Activated naive CD8-positive, alpha-beta T cell (primary cell): ENCODE measurements at regions not wholly inside any gene's neighbourhood (a gene's known extent, or its start where the extent isn't known, plus 50 kb on each side); places are given as distances from the start of the nearest gene placed in this dataset.

Experiments used
- H3K27ac Mint-ChIP-seq: one replicate; pipeline ENCODE4 v1.8.0; 2021; ENCODE audit warnings: mixed read lengths
- H3K27me3 Mint-ChIP-seq: one replicate; pipeline ENCODE4 v1.8.0; 2021; ENCODE audit warnings: mixed read lengths
- H3K36me3 Mint-ChIP-seq: one replicate; pipeline ENCODE4 v1.8.0; 2021; ENCODE audit warnings: mixed read lengths
- H3K4me1 Mint-ChIP-seq: one replicate; pipeline ENCODE4 v1.8.0; 2021; ENCODE audit warnings: low read depth, mixed read lengths
- H3K4me3 Mint-ChIP-seq: one replicate; pipeline ENCODE4 v1.8.0; 2021; ENCODE audit warnings: mild to moderate bottlenecking, mixed read lengths
- H3K9me3 Mint-ChIP-seq: one replicate; pipeline ENCODE4 v1.8.0; 2021; ENCODE audit warnings: low read depth, mixed read lengths

DNA sequence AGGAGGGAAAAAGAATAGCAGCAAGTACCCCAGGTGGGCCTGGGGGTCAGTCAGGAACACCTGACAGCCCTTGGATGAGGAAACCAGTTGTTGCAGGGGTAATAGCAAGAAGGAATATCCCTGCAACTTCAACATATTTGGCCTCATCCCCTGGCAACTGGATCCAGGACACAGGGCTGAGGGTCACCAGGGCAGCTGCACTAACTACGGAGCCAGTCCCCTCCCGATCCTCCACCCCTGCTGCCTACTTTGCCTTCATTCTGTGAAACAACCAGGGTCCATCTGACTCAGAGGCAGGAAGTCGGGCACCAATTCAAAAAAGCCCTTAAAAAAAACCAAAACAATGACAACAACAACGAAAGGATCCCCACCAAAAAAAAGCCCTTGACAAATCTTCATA is 52.9 kb downstream of the FRMPD3 start:
- peaks cover 2% of the 10 kb centered on the region for H3K4me1 Mint-ChIP-seq

DNA sequence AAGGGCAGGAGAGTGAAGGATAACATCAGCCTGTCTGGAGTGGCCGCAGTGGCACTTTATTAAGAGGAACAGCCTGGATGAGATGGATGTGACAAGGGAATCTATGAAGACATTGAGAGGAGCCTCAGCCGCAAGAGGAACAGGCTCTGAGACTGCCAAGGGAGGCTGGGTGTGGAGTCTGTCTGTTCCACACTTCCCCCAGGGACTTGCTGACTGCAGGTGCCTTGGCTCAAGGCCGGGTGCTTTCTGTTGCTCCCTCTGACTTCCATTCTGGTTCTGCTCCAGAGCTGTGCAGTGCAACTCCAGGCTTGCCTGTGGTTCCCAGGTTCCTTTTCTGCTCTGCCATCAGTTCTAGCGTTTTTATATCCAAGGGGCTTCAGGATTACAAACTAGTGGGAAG is 54.6 kb downstream of the FRMPD3 start:
- peaks cover 14% of the 10 kb centered on the region for H3K27me3 Mint-ChIP-seq
- no peaks in the 10 kb centered on the region for H3K36me3 Mint-ChIP-seq
- H3K4me1 Mint-ChIP-seq, result peaks cover 4% of the 10 kb centered on the region
- no peak overlapping the region for H3K4me3 Mint-ChIP-seq
- no peak overlapping the region for H3K27ac Mint-ChIP-seq
- no peaks in the 10 kb centered on the region for H3K9me3 Mint-ChIP-seq

More for the DNA sequence above, 52.9 kb downstream of the FRMPD3 start:
- Mint-ChIP-seq H3K27ac (no peak overlapping the region), H3K36me3 (no peaks in the 10 kb centered on the region), H3K4me3 (no peak overlapping the region), H3K27me3 (peaks cover 11% of the 10 kb centered on the region), H3K9me3 (no peaks in the 10 kb centered on the region)

DNA sequence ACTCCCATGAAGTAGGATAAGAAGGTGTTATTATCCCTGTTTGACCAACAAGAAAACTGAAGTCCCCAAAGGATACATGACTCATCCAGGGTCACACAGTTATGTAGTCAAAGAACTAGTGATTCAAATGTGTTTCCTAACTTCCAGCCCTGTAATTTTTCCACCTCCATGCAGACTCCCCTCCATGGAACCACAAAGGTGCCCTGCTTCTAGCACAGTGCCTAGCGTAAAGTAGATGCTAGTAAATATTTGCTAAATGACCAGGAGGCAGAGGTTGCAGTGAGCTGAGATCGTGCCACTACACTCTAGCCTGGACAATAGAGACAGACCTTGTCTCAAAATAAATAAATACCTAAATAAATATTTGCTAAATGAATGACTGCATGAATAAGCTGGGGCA is 55.8 kb downstream of the FRMPD3 start:
- Mint-ChIP-seq H3K9me3 (no peaks in the 10 kb centered on the region), H3K36me3 (no peaks in the 10 kb centered on the region), H3K27me3 (peaks cover 14% of the 10 kb centered on the region), H3K27ac (no peak overlapping the region), H3K4me3 (no peak overlapping the region), H3K4me1 (peaks cover 4% of the 10 kb centered on the region)

GRCh38 chrX:107506596-107507031 is 57.2 kb downstream of the FRMPD3 start:
- Mint-ChIP-seq H3K4me1 (peaks cover 4% of the 10 kb centered on the region), H3K27ac (no peak overlapping the region), H3K27me3 (peaks cover 14% of the 10 kb centered on the region), H3K36me3 (no peaks in the 10 kb centered on the region), H3K4me3 (no peak overlapping the region), H3K9me3 (no peaks in the 10 kb centered on the region)

DNA sequence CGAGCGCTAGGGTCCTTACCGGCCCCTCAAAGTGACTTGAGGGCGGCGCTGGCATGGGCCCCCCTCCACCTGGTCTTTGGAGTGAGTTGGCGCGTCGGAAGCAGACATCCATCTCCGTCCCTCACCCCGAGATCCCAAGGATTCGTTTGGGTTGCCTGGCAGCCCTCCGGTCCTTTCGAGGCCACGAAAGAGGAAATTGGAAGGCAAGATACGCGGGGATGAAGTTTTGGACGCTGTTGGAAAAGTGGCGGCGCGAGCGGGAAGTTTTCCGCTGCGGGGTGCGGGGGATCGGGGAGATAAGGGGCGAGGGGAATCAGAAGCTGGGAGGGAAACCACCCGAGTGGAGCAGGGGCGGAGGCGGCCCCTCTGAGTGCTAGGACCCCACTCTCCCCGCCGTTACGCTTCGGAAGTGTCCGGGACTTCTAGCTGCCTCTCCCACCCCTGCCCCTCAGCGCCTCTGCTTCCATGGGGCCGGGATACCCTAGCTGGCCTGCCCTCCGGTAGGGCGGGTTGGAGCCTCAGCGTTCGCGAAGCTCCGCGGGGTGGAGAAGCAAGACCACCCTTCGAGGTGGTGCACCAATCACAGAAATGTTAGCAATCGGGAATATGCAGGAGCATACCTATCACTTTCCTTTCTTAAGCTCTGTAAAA is 57.8 kb downstream of the FRMPD3 start:
- H3K4me1 Mint-ChIP-seq, result peaks cover 4% of the 10 kb centered on the region
- H3K27ac Mint-ChIP-seq, result no peak overlapping the region
- no peaks in the 10 kb centered on the region for H3K9me3 Mint-ChIP-seq
- H3K36me3 Mint-ChIP-seq, result no peaks in the 10 kb centered on the region
- H3K27me3 Mint-ChIP-seq, result peaks cover 14% of the 10 kb centered on the region
- peak overlapping the region; percentile 46 for H3K4me3 Mint-ChIP-seq

DNA sequence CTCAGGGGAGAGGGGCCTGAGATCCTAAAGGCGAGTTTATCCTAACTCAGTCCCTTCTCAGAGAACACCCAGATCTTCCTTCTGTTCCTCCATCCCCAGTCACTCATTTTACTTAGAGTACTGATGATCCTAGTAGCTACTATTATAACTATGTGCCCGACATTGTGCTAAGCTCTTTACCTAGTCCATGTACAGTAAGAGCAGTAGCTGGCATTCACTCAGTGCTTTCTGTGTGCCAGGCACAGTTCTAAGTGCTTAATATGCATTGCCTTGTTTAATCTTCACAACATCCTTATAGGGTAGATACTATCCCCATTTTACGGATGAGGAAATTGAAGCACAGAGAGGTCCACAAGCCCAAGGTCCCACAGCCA is 58.3 kb downstream of the FRMPD3 start:
- Mint-ChIP-seq H3K36me3 (no peaks in the 10 kb centered on the region), H3K27me3 (peaks cover 14% of the 10 kb centered on the region), H3K9me3 (no peaks in the 10 kb centered on the region), H3K4me1 (peaks cover 4% of the 10 kb centered on the region), H3K27ac (no peak overlapping the region), H3K4me3 (no peak overlapping the region)

DNA sequence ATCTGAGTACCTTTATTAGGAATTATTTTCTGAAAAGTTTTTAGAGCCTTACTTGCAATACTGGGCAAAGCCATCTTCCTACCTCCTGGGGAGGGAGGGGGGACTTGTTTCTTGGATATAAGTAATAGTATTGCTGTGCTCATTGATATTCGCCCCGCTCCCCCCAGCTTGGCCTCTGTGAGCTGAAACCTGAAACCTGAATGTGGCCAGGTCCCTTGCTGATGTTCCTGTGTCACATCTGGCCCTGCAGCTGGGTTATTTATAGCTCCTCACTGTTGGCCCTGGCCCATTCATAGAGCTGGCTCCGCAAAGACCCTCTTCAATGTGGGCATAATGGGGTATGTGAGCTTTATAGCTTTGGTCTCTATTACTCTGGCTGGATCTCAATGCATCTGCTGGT is 59.5 kb downstream of the FRMPD3 start:
- Mint-ChIP-seq H3K4me1 (peaks cover 4% of the 10 kb centered on the region), H3K4me3 (no peak overlapping the region), H3K9me3 (no peaks in the 10 kb centered on the region), H3K36me3 (no peaks in the 10 kb centered on the region), H3K27me3 (peaks cover 8% of the 10 kb centered on the region), H3K27ac (no peak overlapping the region)

GRCh38 chrX:107514944-107515343 is 65.5 kb downstream of the FRMPD3 start:
- Mint-ChIP-seq H3K27ac (no peak overlapping the region), H3K27me3 (peaks cover 10% of the 10 kb centered on the region), H3K4me1 (no peaks in the 10 kb centered on the region), H3K9me3 (no peaks in the 10 kb centered on the region), H3K36me3 (no peaks in the 10 kb centered on the region), H3K4me3 (no peak overlapping the region)

- Mint-ChIP-seq H3K9me3 (no peaks in the 10 kb centered on the region), H3K27me3 (peaks cover 7% of the 10 kb centered on the region), H3K27ac (no peak overlapping the region), H3K36me3 (no peaks in the 10 kb centered on the region), H3K4me3 (no peak overlapping the region), H3K4me1 (no peaks in the 10 kb centered on the region)
Observed at GRCh38 chrX:107521877-107522586, 72.6 kb downstream of the FRMPD3 start.

DNA sequence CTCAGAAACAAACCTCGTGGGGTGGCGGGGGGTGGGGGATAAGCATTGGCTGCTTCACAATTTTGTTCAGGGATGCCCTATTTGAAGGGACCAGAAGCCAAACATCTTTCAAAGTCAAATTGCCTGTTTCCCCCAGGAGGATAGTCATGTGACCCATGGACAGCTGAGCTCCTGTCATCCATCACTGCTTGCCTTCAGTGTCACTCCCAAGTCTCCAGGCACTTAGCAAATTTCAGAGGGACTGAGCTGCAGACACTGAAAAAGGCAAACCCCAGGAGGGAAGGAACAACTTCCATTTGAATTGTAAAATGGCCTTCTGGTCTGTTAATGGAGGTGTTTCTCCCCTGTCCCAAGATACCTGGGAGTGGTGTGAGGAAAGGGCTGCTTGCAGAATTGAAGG is 73.4 kb downstream of the FRMPD3 start:
- Mint-ChIP-seq H3K9me3 (no peaks in the 10 kb centered on the region), H3K27me3 (peaks cover 4% of the 10 kb centered on the region), H3K4me3 (no peak overlapping the region), H3K36me3 (no peaks in the 10 kb centered on the region), H3K4me1 (no peaks in the 10 kb centered on the region), H3K27ac (no peak overlapping the region)

DNA sequence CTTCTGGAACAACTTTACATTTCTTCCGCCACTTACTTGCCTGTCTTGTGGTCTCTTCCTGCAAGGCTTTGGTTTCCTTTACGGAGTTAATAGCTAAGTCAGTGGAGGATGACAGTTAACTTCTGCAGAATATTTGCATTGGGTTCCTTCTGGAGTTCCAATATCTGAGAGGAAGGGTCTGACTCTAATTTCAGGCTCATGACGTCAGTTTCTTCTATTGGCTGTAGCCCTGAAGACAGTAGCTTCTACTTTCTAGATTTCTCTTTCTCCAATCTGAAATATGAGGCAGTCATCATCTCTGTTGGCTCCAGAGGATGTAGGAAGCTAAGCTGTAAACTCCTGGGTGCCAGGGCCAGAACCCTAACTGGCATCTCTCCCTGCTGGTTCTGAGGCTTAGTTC is 76.7 kb downstream of the FRMPD3 start:
- Mint-ChIP-seq H3K27me3 (no peaks in the 10 kb centered on the region), H3K9me3 (no peaks in the 10 kb centered on the region), H3K4me3 (no peak overlapping the region), H3K36me3 (no peaks in the 10 kb centered on the region), H3K4me1 (no peaks in the 10 kb centered on the region), H3K27ac (no peak overlapping the region)

- no peaks in the 10 kb centered on the region for H3K36me3 Mint-ChIP-seq
- peaks cover 2% of the 10 kb centered on the region for H3K27me3 Mint-ChIP-seq
- H3K27ac Mint-ChIP-seq, result no peak overlapping the region
- no peak overlapping the region for H3K4me3 Mint-ChIP-seq
- H3K4me1 Mint-ChIP-seq, result no peaks in the 10 kb centered on the region
- H3K9me3 Mint-ChIP-seq, result no peaks in the 10 kb centered on the region
Observed at GRCh38 chrX:107530141-107530540, 80.7 kb downstream of the FRMPD3 start.

- Mint-ChIP-seq H3K4me1 (no peaks in the 10 kb centered on the region), H3K9me3 (no peaks in the 10 kb centered on the region), H3K4me3 (no peak overlapping the region), H3K27ac (no peak overlapping the region), H3K36me3 (no peaks in the 10 kb centered on the region), H3K27me3 (peaks cover 2% of the 10 kb centered on the region)
Observed at GRCh38 chrX:107537815-107538214, 88.4 kb downstream of the FRMPD3 start.

GRCh38 chrX:107541244-107541643 is 87.1 kb upstream of the PRPS1 start:
- Mint-ChIP-seq H3K4me1 (no peaks in the 10 kb centered on the region), H3K27ac (no peak overlapping the region), H3K9me3 (no peaks in the 10 kb centered on the region), H3K36me3 (no peaks in the 10 kb centered on the region), H3K4me3 (no peak overlapping the region), H3K27me3 (no peaks in the 10 kb centered on the region)

DNA sequence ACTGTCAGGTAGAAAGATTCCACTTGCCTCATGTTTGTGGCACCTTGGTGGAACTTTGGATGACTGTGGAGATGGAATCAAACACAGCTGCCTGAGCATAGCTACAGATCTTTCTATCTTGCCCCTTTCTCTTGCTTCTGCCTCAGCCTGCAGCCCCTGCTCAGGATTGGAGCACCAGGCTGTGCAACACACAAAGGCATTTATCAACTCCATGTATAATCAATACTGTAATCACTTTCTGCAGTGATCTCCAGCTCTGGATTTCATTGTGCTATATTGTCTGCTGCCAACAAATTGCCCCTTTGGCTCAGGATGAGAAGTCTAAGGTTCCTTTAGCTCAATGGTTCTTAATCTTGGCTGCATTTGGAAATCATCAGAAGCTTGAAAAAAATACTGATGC is 86.3 kb upstream of the PRPS1 start:
- H3K27me3 Mint-ChIP-seq, result no peaks in the 10 kb centered on the region
- no peak overlapping the region for H3K4me3 Mint-ChIP-seq
- H3K9me3 Mint-ChIP-seq, result no peaks in the 10 kb centered on the region
- H3K27ac Mint-ChIP-seq, result no peak overlapping the region
- H3K36me3 Mint-ChIP-seq, result no peaks in the 10 kb centered on the region
- H3K4me1 Mint-ChIP-seq, result no peaks in the 10 kb centered on the region

GRCh38 chrX:107542500-107542899 is 85.8 kb upstream of the PRPS1 start:
- H3K9me3 Mint-ChIP-seq, result no peaks in the 10 kb centered on the region
- no peak overlapping the region for H3K4me3 Mint-ChIP-seq
- no peaks in the 10 kb centered on the region for H3K4me1 Mint-ChIP-seq
- H3K36me3 Mint-ChIP-seq, result no peaks in the 10 kb centered on the region
- H3K27ac Mint-ChIP-seq, result no peak overlapping the region
- H3K27me3 Mint-ChIP-seq, result no peaks in the 10 kb centered on the region
